CD4-positive, alpha-beta T cell treated with Interleukin-10 for 1 hour (primary cell): ENCODE measurements at regions not wholly inside any gene's neighbourhood (a gene's known extent, or its start where the extent isn't known, plus 50 kb on each side); places are given as distances from the start of the nearest gene placed in this dataset.

ENCODE experiments used
- DNase-seq: peaks from one replicate; pipeline ENCODE4 v3.0.0-alpha.2; 2020

DNA sequence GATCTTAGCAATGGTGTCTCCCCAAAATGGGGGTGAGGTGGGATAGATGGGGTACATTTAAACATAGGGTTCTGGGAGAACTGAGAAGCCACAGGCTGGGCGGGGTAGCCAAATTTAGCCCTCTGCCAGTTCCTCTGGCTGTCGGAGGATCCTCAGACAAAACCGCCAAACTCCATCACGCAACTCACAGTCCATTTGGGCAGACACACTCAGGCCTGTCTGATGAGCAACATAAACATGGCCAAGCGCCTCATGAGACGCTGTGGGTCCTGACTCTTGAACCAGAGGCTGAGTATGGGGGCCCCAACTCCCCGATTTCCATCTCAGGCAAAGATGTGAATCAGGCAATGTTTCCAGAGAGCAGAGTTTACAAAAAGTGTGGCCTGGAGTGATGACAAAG lies 162.3 kb downstream of the FGF18 start:
- DNase-seq = no peak

- no peak for DNase-seq
Observed at GRCh38 chr5:171582849-171583248, 163.4 kb downstream of the FGF18 start.

DNA sequence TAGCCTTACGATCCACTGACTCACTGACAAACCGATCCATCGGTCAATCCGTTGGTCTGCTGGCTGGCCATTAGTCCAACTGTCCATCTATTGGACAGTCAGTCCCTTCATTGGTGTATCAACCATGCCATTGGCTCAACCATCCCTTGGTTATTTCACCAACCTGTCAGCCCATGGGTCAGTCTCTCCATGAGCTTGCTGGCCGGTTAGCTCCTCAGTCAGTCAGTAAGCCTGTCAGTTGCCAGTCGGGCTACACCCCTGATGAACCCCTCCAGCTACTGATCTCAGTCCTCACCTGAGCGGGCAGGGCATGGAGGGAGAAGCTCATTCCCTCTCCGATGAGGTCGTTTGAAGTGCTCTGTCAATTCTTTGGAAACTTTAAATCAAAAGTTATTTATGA lies 166.5 kb downstream of the FGF18 start:
- no peak for DNase-seq

DNA sequence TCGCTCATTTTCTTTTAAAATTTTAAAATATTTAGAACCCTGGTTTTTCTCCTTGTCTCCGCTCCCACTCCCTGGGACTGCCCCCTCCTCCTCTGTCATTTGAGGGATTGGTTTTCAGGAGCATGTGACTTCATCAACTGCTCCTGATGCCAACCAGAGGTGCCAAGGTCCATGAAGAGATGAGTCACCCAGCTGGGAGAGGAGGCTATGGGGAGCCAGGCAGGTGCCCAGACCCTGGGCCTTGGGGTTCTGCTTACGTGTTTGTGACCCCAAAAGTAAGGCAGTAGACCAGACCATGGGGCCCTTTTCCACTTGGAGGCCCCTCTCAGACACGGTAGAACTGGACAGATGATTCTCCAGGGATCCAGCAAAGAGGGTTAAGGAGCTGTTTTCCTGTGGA lies 167.0 kb downstream of the FGF18 start:
- no peak for DNase-seq

DNA sequence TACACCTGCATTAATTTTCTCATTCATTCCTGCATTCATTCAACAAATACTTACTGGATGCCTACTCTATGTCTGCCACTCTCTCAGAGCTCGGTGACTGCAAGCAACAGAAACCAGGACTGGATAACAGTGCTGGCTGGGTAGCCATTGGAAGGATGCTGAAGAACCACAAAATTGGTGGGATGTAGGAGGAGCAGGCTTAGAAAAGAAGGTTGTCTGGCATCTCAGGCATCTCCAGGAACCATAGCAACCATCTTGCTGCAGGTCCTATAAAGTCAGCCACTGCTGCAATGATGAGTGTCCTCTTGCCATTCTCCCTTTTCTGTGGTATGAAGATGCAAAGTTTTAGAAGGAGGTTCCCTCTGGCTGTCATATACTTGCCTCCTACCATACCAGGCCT lies 168.6 kb downstream of the FGF18 start:
- DNase-seq = no peak

GRCh38 chr5:171588790-171589189 lies 169.3 kb downstream of the FGF18 start:
- no peak for DNase-seq

- no peak for DNase-seq
Observed at GRCh38 chr5:171589461-171589860, 170.0 kb downstream of the FGF18 start.

DNA sequence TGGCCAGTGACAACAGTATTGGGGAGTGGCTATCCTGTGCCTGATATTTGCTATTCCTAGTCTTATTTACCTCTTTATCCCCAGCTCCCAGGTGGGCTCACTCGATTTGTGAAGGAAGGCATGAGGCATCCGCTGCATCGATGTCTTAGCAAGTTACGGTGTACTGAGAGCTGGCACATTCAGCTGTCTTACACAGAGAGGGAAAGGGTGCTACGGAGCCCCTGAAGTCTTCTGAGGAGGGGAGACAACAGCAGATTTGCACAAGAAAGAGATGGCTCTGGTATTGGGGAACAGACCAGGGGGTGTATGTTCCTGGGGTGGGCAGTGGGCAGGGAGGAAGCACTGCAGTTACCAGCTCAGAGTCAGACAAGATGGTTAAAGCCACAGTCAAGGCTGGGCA lies 172.6 kb downstream of the FGF18 start:
- no peak for DNase-seq

DNA sequence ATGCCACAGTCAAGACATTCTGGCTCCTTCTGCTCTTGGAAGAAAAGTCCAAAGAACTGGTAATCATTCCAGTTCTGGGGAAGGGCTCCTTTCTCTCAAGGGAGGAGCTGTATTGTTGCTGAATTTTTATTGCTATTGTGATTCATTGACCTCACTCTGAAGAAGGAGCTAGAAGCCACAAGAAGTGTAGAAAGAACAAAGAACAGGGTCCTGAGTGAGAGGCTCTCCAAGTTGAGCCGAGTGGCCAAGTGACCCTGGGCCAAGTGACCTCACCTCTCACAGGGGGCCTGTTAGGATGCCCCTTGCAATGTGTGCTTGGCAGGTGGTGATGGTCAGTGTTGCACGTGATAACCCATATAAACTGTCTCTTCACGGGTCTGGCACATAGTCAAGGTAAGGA lies 173.3 kb downstream of the FGF18 start:
- no peak for DNase-seq

GRCh38 chr5:171593401-171593800 lies 174.0 kb downstream of the FGF18 start:
- DNase-seq = no peak

- DNase-seq = no peak
Observed at GRCh38 chr5:171593976-171594375, 174.5 kb downstream of the FGF18 start.

- no peak for DNase-seq
Observed at GRCh38 chr5:171595401-171595800, 176.0 kb downstream of the FGF18 start.

DNA sequence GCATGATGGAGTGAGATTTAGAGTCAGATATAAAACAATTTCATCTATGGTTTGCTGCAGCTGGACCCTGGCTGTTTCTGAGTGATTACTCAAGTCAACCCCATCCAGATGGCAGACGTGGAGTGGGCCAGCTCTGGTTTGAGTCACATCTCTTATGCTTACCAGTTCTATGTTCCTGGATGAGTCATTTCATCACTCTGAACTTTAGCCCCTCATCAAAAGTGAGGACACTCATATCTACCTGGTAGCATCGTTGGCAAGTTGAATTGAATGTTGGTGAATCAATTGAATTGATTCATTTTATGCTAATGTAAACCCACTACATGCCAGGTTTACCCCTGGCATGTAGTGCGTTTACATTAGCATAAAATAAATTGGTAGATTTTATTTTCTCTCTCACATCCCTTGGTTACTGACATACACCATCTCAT lies 176.4 kb downstream of the FGF18 start:
- no peak for DNase-seq

DNA sequence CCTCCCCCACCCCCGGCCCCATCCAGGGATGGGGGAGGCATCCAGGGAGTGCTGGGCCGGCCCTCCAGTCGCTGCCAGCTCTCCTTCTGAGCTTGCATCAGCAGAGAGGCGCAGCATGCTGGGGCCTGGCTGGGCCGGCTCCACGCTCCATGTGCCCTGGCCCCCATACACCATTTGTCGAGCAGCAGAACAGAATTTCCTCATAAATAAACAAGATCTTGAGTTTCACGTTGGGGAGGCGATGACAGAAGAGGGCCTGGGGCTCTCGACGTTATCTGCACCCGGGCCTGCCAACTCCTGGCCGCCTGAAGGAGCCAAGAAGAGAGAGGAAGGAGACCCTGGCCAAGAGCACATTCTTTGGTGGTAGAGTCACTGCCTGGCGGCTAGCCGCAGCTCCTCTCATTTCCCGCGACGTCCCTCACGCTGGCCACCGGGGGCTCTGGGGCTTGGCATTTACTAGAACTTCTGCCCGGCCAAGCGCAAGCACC lies 177.0 kb downstream of the FGF18 start:
- no peak for DNase-seq

- DNase-seq = no peak
Observed at GRCh38 chr5:171597946-171598640, 178.6 kb downstream of the FGF18 start.

DNA sequence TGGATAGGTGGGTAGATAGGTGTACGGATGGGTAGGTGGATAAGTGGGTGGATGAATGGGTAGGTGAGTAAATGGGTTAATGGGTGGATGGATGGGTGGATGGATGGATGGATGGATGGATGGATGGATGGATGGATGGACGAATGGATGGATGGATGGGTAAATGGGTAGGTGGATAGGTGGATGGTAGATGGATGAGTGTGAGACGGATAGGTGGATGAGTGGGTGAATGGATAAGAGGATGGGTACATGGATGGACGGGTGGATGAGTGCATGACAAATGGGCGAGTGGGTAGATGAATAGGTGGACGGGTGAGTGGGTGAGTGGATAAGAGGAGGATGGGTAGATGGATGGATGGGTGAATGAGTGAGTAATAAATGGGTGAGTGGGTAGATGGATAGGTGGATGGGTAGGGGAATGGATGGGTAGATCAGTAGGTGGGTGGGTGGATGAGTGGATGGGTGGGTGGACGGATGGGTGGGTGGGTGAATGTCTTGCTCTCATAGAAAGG lies 179.2 kb downstream of the FGF18 start:
- no peak for DNase-seq

DNA sequence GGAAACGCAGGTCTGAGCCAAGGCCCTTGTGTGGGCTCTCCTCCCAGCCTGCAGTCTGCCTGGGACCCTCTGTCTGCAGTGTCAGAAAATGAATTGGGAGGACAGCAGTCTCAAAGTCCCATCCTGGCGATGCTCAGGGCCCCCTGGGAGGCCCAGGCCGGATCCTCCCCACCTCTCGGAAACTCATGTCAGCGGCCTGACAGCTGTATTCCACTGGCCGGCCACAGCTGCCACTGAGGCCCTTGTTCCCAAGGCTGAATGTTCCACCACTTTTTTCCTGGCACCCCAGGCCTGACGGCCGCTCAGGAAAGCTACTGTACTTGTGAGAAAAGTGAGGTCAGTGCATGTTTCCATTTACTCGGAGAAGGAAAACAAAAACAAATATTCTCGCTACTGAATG lies 180.0 kb downstream of the FGF18 start:
- no peak for DNase-seq

GRCh38 chr5:171599957-171600612 lies 180.6 kb downstream of the FGF18 start:
- no peak for DNase-seq

DNA sequence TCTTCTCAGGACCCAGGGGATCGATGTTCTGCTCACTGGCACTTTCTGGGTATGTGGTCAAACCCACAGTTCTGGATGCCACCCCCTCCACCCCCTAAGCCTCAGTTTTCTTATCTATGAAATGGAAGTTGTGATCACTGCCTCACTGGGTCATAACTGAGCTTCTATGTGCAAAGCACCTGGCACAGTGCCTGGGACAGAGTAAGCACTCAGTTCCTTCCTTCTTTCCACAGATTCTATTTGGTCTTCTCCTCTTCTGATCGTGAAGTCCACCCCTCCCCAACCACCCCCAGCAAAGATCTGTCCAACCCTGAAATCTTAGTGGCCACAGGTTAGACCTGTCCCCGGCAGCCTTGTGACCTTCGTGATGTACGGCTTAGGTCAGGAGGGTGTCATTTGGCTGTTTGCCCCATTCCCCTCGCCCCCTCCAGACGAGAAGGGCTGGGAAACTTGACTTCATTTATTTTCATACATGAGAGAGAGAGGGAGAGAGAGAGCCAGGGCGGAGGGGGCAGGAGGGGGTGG lies 181.4 kb downstream of the FGF18 start:
- no peak for DNase-seq

GRCh38 chr5:171601266-171601881 lies 181.9 kb downstream of the FGF18 start:
- DNase-seq = peak; percentile 2

DNA sequence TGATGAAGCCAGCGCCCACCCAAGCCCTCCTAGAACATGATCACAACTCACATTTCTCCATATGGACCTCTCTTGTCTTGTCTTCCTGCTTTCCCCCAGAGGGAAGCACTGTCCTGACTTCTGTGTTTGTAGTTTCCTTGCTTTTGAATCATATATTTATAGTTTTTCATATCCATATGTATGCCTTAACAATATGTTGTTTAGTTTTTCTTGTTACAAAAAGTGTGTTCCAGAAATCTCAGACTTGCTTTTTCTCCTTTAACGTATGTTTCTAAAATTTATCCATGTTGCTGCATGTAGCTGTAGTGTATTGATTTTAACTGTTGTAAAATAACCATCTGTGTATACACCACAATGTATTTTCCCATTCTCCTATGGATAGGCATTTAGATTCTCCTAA lies 182.0 kb upstream of the SMIM23 start:
- no peak for DNase-seq

GRCh38 chr5:171604195-171604594 lies 181.4 kb upstream of the SMIM23 start:
- no peak for DNase-seq

GRCh38 chr5:171606414-171607024 lies 179.1 kb upstream of the SMIM23 start:
- DNase-seq = peak; percentile 9
